ENCODE measurements at regions not wholly inside any gene's neighbourhood (a gene's known extent, or its start where the extent isn't known, plus 50 kb on each side); places are given as distances from the start of the nearest gene placed in this dataset.
"Not testable (repeated sequence)": the region's sequence is repeated elsewhere in the genome, so short reads cannot be mapped to it uniquely, and the experiment has no call there.

- DNase-seq = no peak
Measured at GRCh38 chr2:88927128-88927527, 235.7 kb downstream of the RPIA start.

- DNase-seq = no peak
Measured at GRCh38 chr2:88930659-88931058, 239.2 kb downstream of the RPIA start.

- no peak for DNase-seq
Measured at GRCh38 chr2:88932686-88933085, 241.2 kb downstream of the RPIA start.

- DNase-seq = no peak
Measured at GRCh38 chr2:88933091-88933490, 241.6 kb downstream of the RPIA start.

GRCh38 chr2:88933980-88934379 is 242.5 kb downstream of the RPIA start:
- no peak for DNase-seq

GRCh38 chr2:88941178-88941577 is 249.7 kb downstream of the RPIA start:
- DNase-seq = not testable (repeated sequence)

GRCh38 chr2:88942798-88943197 is 251.3 kb downstream of the RPIA start:
- DNase-seq = no peak

- DNase-seq = no peak
Measured at GRCh38 chr2:88949336-88949735, 257.9 kb downstream of the RPIA start.

GRCh38 chr2:88950010-88950409 is 258.5 kb downstream of the RPIA start:
- DNase-seq = no peak

- DNase-seq = no peak
Measured at GRCh38 chr2:88955607-88956006, 264.1 kb downstream of the RPIA start.

- no peak for DNase-seq
Measured at GRCh38 chr2:88959480-88960204, 268.2 kb downstream of the RPIA start.

- DNase-seq = not testable (repeated sequence)
Measured at GRCh38 chr2:88961323-88961722, 269.9 kb downstream of the RPIA start.

GRCh38 chr2:88967844-88968243 is 276.4 kb downstream of the RPIA start:
- no peak for DNase-seq

GRCh38 chr2:88978011-88978410 is 286.5 kb downstream of the RPIA start:
- not testable (repeated sequence) for DNase-seq

GRCh38 chr2:88978446-88978845 is 287.0 kb downstream of the RPIA start:
- DNase-seq = not testable (repeated sequence)

- not testable (repeated sequence) for DNase-seq
Measured at GRCh38 chr2:88984079-88984478, 292.6 kb downstream of the RPIA start.

GRCh38 chr2:88986721-88987330 is 295.4 kb downstream of the RPIA start:
- DNase-seq = not testable (repeated sequence)

GRCh38 chr2:88988617-88989016 is 297.1 kb downstream of the RPIA start:
- DNase-seq = not testable (repeated sequence)

- not testable (repeated sequence) for DNase-seq
Measured at GRCh38 chr2:88992819-88993218, 301.3 kb downstream of the RPIA start.

GRCh38 chr2:88994856-88995255 is 303.4 kb downstream of the RPIA start:
- not testable (repeated sequence) for DNase-seq

GRCh38 chr2:88996588-88996987 is 305.1 kb downstream of the RPIA start:
- not testable (repeated sequence) for DNase-seq

GRCh38 chr2:88999365-88999764 is 307.9 kb downstream of the RPIA start:
- DNase-seq = no peak

GRCh38 chr2:89000235-89000634 is 308.8 kb downstream of the RPIA start:
- DNase-seq = no peak

- DNase-seq = not testable (repeated sequence)
Measured at GRCh38 chr2:89004238-89004637, 312.8 kb downstream of the RPIA start.

GRCh38 chr2:89020566-89020965 is 329.1 kb downstream of the RPIA start:
- DNase-seq = not testable (repeated sequence)

Data from NCI-H2029 treated with DMSO at 0.1 percent for 48 hours (cell line).